Upper lobe of left lung (tissue), 6 donors: ENCODE measurements at regions not wholly inside any gene's neighbourhood (a gene's known extent, or its start where the extent isn't known, plus 50 kb on each side); places are given as distances from the start of the nearest gene placed in this dataset.

Source experiments
- ATAC-seq, 2 donors: fragments of 200-7000 bp; cut with Tn5 transposase; one replicate each; pipeline ENCODE4 v1.9.1; 2022; ENCODE audit warnings: mild to moderate bottlenecking in 2 of 2, moderate library complexity in 2 of 2; ENCODE audit not compliant: low FRiP score in 2 of 2
- DNase-seq, 2 donors: peaks; one replicate each; pipeline ENCODE4 v3.0.0-alpha.2; 2019 to 2020
- H3K27ac ChIP-seq, 4 donors: fragments of 200-600 bp; sonication (generic); one replicate each; pipeline ENCODE4 v1.5.1; 2016 to 2019
- H3K27me3 ChIP-seq, 4 donors: fragments of 200-600 bp; sonication (generic); one replicate each; pipeline ENCODE4 v1.5.1; 2017 to 2019
- H3K36me3 ChIP-seq, 4 donors: fragments of 200-600 bp; sonication (generic); one replicate each; pipeline ENCODE4 v1.5.1; 2016 to 2019
- H3K4me1 ChIP-seq, 4 donors: fragments of 200-600 bp; sonication (generic); one replicate each; pipeline ENCODE4 v1.5.1; 2018 to 2019
- H3K4me3 ChIP-seq, 4 donors: fragments of 200-600 bp; sonication (generic); one replicate each; pipeline ENCODE4 v1.5.1; 2017 to 2019; ENCODE audit warnings: mild to moderate bottlenecking in 2 of 4, moderate library complexity in 1 of 4
- H3K9me3 ChIP-seq, 4 donors: fragments of 200-600 bp; sonication (generic); one replicate each; pipeline ENCODE4 v1.5.1; 2018 to 2019
- CTCF ChIP-seq, 6 experiments: fragments of 450-650 bp in 4 of 6; fragments of 200-600 bp in 2 of 6; sonication (generic) in 2 of 6; IDR thresholded peaks; one replicate each; pipeline ENCODE4 v1.5.1; 2016 to 2019; ENCODE audit warnings: antibody characterized with exemption in 6 of 6
- EP300 ChIP-seq, 4 donors: sonication (generic); formaldehyde crosslinking; IDR thresholded peaks; one replicate each; pipeline ENCODE4 v1.5.1; 2017; ENCODE audit warnings: antibody characterized with exemption in 4 of 4, control low read depth in 2 of 4
- POLR2A ChIP-seq, 4 donors: fragments of 450-650 bp; IDR thresholded peaks; one replicate each; pipeline ENCODE4 v1.5.1; 2016 to 2017; ENCODE audit warnings: antibody characterized with exemption in 4 of 4, mild to moderate bottlenecking in 2 of 4
- POLR2AphosphoS5 ChIP-seq, 2 donors: sonication (generic); formaldehyde crosslinking; IDR thresholded peaks; one replicate each; pipeline ENCODE4 v1.5.1; 2017; ENCODE audit warnings: antibody characterized with exemption in 2 of 2
- WGBS, 2 donors: methylation state at CpG; one replicate each; pipeline ENCODE4 v1.1.5; 2017 to 2018; 5-methylcytosine and 5-hydroxymethylcytosine counted together
- donor health status: DM: no; HTN: no; CAD: no; lungs with moderate emphysema.
- donor health status: DM: no; HTN: yes; CAD: no; lungs with severe emphysema.

GRCh38 chr2:49770919-49771318, 616.6 kb upstream of the FSHR start:
- peak in 1 of 2 donors; percentile 23 for DNase-seq
- Histone ChIP-seq H3K27me3 (no peaks in the 10 kb centered on the region), H3K4me1 (no peaks in the 10 kb centered on the region), H3K27ac (no peak overlapping the region), H3K36me3 (no peaks in the 10 kb centered on the region), H3K4me3 (no peak overlapping the region), H3K9me3 (no peaks in the 10 kb centered on the region)
- WGBS, 2 donors = 60 to 69% methylated on average over 1 to 4 of the region's 4 CpGs
- peak; percentile 54 to 61 for ATAC-seq
- TF ChIP-seq CTCF (IDR thresholded peaks at IDR 0.05) = peak in 4 of 6 experiments; percentile 13 to 42 (median 23)
- TF ChIP-seq POLR2A (IDR thresholded peaks at IDR 0.05) = no peak

- Histone ChIP-seq H3K4me1 (no peaks in the 10 kb centered on the region), H3K9me3 (no peaks in the 10 kb centered on the region), H3K27ac (no peak overlapping the region), H3K4me3 (no peak overlapping the region), H3K36me3 (no peaks in the 10 kb centered on the region), H3K27me3 (no peaks in the 10 kb centered on the region)
- no peak for ATAC-seq
- TF ChIP-seq POLR2A (IDR thresholded peaks at IDR 0.05) (no peak), POLR2AphosphoS5 (IDR thresholded peaks at IDR 0.05) (no peak), EP300 (IDR thresholded peaks at IDR 0.05) (no peak)
- 54 to 58% methylated on average over 3 of the region's 3 CpGs for WGBS, 2 donors
- no peak for DNase-seq
These were observed 613.0 kb upstream of the FSHR start for GRCh38 chr2:49767316-49767715.

GRCh38 chr2:49755777-49756176, 601.5 kb upstream of the FSHR start:
- 95 to 100% methylated on average over 3 of the region's 3 CpGs for WGBS, 2 donors
- no peak overlapping the region for H3K4me3 ChIP-seq
- no peaks in the 10 kb centered on the region for H3K36me3 ChIP-seq
- no peaks in the 10 kb centered on the region for H3K4me1 ChIP-seq
- no peak for ATAC-seq
- no peaks in the 10 kb centered on the region for H3K9me3 ChIP-seq
- H3K27me3 ChIP-seq = no peaks in the 10 kb centered on the region
- TF ChIP-seq CTCF (IDR thresholded peaks at IDR 0.05) = no peak
- no peak for TF ChIP-seq POLR2AphosphoS5 (IDR thresholded peaks at IDR 0.05)
- no peak for TF ChIP-seq EP300 (IDR thresholded peaks at IDR 0.05)
- TF ChIP-seq POLR2A (IDR thresholded peaks at IDR 0.05) = no peak
- DNase-seq = no peak
- H3K27ac ChIP-seq = no peak overlapping the region

- Histone ChIP-seq H3K9me3 (no peaks in the 10 kb centered on the region), H3K27me3 (no peaks in the 10 kb centered on the region), H3K4me3 (no peak overlapping the region), H3K36me3 (no peaks in the 10 kb centered on the region), H3K27ac (no peak overlapping the region), H3K4me1 (no peaks in the 10 kb centered on the region)
- TF ChIP-seq CTCF (IDR thresholded peaks at IDR 0.05) (no peak), POLR2A (IDR thresholded peaks at IDR 0.05) (no peak), EP300 (IDR thresholded peaks at IDR 0.05) (no peak), POLR2AphosphoS5 (IDR thresholded peaks at IDR 0.05) (no peak)
- ATAC-seq = no peak
- WGBS, 2 donors = 87 to 95% methylated on average over 3 of the region's 3 CpGs
- no peak for DNase-seq
These were observed 600.1 kb upstream of the FSHR start for GRCh38 chr2:49754381-49754780.

GRCh38 chr2:49753344-49753985, 599.1 kb upstream of the FSHR start:
- Histone ChIP-seq H3K9me3 (no peaks in the 10 kb centered on the region), H3K27me3 (no peaks in the 10 kb centered on the region), H3K36me3 (no peaks in the 10 kb centered on the region), H3K4me1 (no peaks in the 10 kb centered on the region), H3K4me3 (no peak overlapping the region), H3K27ac (no peak overlapping the region)
- WGBS, 2 donors = 46 to 48% methylated on average over 8 of the region's 8 CpGs
- ATAC-seq (no peak), DNase-seq (no peak)
- TF ChIP-seq CTCF (IDR thresholded peaks at IDR 0.05) (no peak), POLR2AphosphoS5 (IDR thresholded peaks at IDR 0.05) (no peak), POLR2A (IDR thresholded peaks at IDR 0.05) (no peak), EP300 (IDR thresholded peaks at IDR 0.05) (no peak)
